HG03135 (cell line): ENCODE measurements at regions not wholly inside any gene's neighbourhood (a gene's known extent, or its start where the extent isn't known, plus 50 kb on each side); places are given as distances from the start of the nearest gene placed in this dataset.
"Not testable (repeated sequence)": the region's sequence is repeated elsewhere in the genome, so short reads cannot be mapped to it uniquely, and the experiment has no call there.

Source experiments
- ATAC-seq: cut with Tn5 transposase; IDR thresholded peaks from one replicate; pipeline ENCODE4 v1.9.1; 2021; ENCODE audit warnings: mild to moderate bottlenecking, moderate library complexity; ENCODE audit not compliant: unreplicated experiment

DNA sequence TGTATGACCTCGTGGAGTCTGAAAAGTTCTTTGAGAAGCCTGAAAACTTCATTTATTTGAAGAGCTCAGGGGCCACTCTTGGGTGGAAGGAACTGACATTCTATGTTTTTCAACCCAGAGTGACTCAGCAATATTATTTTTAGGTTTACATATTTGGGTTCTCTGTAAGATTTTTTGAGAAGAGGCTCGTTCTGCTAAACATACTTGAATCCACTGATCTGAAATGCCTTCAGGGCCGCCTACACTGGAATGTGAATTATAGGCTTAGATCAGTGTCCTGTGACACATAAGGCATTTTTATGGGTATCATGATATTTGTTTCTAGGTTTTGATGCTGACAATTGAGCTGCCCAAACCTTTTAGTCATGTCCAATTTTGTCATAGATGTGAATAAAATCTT, 86.2 kb downstream of the PSAT1 start:
- ATAC-seq, result no peak

DNA sequence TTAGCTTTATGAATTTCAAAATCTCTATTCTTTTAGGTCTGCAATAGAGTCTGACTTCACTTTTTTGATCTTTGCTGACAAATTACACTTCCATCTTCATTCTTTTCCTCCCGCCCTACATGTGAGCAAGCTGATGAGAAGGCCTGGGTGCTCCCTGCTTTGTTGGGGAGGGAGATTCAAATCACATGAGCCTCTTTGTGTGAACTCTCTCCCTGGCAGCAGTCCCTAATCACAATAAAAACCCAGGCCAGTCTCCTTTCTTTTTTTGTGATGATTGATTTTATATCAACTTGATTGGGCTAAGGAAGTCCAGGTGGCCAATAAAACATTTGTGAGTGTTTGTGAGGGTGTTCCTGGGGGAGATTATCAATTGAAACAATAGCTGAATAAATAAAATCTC, 89.4 kb downstream of the PSAT1 start:
- no peak for ATAC-seq

DNA sequence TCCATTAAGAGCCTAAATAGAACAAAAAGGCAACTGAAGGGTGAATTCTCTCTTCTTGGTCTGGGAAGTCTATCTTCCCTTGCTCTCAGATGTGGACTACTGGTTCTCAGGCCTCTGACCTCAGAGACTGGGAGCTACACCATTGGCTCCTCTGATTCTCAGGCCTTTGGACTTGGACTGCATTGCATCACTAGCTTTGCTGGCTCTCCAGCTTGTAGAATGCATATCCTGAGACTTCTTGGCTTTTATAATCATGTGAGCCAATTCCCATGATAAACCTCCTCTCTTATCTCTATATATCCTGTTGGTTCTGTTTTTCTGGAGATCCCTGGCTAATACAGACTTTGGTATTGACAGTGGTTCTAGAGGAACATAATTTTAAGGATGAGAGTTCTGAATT, 89.8 kb downstream of the PSAT1 start:
- no peak for ATAC-seq

DNA sequence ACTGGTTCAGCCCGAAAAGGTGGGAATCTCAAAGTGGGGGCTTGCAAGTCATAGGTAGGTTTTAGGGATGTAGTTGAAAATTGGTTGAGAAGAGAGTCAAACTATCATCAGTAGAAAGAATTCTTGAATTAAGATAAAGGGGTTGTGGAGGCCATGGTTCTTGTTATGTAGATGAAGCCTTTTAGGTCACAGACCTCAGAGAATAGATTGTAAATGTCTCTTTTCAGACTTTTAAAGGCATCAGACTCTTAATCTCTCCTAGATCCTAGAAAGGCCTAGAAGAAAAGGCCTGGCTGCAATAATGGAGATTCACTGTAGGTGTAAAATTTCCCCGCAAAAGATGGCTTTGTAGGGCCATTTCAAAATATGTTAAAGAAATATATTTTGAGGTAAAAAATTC, 96.4 kb downstream of the PSAT1 start:
- ATAC-seq, result no peak

DNA sequence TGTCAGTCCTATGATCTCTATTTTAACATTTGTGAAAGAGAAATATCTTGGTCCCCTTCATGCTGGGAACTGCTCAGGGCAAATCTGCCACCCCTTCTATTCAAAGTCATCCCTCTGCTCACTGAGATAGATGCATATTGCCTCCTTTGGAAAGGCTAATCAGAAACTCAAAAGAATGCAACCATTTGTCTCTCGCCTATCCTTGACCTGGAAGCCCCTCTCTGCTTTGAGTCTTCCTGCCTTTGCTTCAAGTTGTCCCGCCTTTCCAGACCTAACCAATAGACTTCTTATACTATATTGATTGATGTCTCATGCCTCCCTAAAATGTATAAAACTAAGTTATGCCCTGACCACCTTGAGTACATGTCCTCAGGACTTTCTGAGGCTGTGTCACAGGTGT, 97.0 kb downstream of the PSAT1 start:
- no peak for ATAC-seq

DNA sequence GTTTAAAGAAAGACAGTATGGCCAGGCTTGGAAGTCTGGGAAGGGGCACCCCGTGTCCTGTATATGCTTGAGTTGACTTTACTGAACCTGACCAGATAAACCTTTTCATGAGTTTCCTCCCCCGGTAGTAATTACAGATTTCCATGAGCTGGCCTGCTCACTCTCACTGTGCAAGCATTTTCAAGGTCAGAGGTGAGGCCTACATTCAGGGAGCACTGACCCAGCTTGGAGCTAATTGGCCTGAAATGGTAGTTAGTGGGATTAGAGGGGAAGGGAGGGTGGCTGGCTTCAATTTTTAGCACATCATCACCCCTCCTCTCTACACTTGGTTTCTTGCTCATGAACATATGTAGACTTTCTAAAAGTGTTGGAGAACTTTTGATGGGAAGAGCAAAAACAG, 99.2 kb downstream of the PSAT1 start:
- ATAC-seq, result no peak

DNA sequence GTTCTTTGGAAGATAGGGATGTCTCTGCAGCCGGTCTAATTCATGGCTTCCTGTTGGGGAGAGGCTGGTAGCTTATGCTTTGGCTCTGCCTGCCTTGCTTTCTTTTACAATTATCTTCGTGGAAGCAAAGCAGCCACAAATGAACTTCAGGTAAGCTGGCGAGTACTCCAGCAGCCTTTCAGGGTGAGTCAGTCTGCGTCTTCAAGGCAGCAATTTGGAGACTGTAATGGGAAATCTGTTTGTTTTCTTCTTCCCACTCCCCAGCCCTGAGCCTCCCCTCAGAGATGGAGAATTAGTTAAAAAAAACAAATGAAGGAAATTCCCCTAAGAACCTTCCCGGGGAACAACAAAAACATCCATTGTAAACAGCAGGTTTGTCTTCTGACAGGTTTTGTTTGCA, 100.1 kb downstream of the PSAT1 start:
- ATAC-seq, result no peak

DNA sequence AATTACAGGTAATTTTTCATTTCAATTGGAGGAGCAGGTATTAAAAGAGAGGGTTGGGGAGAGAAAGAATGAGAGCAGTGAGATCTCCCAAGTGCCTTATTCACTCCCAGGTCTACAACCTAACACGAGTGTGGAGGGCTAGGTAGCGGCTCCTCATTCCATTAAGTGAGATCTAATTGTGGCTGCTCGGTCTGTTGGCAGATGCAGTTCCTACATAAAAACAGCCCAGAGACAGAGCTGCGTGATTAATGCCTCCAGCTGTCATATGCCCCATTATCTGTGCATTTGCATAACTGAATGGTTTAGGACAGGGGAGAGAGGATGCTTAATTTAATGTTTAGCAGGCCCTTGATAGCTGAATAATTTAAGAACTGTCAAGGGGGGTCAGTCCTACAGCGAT, 100.5 kb downstream of the PSAT1 start:
- ATAC-seq, result no peak

DNA sequence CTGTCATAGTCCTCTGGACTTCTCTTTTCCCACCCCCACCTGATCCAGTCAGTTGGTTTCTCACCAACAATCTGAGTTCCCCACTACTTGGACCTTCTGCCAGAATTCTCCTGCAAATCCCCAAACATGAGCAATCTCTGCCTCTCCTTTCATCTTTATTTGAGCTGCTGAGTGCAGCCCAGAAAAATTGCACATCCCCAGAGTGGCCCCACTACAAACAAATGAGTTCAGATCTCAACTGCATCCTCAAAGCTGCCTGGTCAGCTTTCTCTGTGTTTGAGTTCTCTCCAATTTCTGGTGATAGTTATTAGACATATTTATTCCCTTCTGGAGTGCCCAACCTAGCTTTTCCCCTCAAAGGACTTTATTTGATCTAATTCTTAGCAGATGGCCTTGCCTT, 102.2 kb downstream of the PSAT1 start:
- ATAC-seq, result no peak

DNA sequence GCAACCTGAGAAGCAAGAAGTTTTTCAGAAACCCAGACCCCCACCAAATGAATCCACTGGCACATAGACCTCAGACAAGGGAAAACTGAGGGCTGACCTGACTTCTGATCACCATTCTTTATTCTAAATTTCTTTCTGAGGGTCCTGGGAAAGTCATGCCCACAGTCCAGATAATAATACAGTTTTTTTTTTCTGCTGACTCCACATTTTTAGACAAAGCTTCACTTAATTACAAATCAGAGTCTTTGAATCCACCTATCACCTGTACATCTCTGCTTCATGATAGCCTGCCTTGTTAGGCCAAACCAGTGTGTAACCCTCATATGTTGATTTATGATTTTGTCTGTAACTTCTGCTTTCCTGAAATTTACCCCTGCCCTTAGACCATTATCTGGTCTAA, 103.6 kb downstream of the PSAT1 start:
- no peak for ATAC-seq

DNA sequence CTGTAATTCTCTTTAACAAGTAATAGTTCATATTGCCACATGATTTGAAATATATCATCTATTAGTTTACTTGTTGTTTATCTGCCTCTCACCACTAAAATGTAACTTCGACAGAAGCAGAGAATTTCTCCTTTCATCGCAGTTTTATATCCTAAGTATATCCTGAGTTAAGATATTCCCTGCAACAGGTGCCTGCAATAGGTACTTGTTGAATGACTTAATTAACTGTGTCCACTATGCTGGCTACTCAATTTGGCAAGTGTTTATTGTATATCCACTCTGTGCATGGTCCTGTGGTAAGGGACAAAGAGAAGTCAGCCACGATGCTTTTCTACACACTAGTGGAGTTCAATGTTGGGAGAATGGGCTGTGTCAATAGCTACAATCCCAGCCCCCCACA, 108.5 kb downstream of the PSAT1 start:
- ATAC-seq, result no peak

DNA sequence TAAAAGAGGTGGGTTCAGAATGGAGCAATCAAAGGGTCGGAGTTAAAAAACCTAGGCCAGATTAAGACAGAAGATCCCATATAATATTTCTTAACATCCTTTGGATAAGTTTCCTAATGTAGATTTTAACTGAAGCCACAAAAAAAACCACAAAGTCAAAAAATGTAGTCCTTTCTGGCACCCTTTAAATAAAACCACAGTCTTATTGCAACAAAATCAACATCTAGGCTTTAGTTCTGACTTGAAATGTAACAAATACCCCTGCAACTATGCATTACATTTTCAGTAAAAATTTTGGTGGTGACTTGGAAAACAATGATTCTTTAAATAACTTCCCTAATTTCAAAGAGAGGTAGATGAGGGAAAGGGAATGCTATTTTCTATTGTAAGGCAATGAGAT, 109.2 kb downstream of the PSAT1 start:
- ATAC-seq, result no peak

DNA sequence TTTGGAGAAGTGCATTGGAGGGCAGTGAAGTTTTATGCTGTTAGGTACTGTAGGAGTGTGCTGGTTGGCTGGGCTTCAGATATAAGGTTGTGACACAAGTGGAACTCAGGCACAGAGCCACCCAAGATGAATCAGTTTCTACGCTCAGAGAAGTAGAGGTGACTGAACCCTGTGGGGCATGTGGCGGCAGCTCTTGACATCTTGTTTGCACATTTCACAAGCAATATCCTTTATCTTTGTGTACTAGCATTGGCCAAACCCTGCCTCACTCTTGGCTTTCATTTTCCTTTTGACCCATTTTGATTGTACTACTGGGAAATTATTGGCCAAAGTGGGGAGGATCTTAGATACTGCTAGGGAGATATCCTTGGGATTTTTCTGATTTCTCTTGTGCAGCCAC, 110.0 kb downstream of the PSAT1 start:
- no peak for ATAC-seq

DNA sequence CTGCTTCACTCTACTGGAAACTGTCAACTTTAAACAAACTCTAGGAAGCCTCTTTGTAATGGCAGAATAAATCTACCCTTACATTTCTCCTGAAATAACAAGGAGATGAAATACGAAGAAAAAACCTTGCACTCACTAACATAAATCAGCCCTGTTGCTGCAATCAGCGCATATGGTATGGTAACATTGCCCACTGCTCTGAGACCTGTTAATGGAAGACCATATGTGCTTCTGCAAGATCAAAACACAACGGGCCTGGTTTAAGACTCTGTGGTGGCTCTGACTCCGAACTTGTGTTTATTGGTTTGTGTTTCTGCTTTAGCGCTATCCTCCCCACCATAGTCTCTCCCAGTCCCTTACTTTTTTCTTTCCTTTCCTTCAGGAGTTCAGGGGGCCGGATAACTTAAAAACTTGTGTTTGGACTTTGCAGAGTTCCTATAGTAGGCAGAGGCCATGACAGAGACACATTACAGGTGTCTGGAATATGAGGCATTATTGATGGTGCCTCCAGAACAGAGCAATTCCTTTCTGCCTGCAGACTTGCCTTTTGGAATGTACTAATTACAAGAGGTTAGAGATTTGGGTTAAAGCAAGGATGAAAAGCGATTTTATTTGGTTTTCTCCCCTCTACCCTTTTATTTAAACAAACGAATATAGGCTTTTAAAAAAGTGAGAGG, 110.8 kb downstream of the PSAT1 start:
- ATAC-seq, result no peak

DNA sequence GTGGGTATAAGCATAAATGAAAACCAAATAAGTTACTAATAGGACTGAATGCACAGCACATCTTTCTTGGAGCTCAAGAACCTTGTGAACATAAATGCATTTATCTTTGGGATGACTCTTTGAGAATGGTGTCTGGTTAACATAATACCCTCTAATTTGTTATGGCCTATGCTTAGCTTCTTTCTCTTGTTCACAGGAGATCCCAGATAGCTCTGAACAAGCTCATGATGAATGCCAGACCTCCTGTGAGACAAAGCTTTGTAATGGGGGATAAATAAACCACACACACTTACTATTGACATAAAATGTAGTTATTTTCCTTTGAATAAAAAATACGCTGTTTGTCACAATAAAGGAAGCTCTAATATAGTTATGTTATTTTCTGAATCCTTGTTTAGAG, 111.5 kb downstream of the PSAT1 start:
- ATAC-seq, result no peak

DNA sequence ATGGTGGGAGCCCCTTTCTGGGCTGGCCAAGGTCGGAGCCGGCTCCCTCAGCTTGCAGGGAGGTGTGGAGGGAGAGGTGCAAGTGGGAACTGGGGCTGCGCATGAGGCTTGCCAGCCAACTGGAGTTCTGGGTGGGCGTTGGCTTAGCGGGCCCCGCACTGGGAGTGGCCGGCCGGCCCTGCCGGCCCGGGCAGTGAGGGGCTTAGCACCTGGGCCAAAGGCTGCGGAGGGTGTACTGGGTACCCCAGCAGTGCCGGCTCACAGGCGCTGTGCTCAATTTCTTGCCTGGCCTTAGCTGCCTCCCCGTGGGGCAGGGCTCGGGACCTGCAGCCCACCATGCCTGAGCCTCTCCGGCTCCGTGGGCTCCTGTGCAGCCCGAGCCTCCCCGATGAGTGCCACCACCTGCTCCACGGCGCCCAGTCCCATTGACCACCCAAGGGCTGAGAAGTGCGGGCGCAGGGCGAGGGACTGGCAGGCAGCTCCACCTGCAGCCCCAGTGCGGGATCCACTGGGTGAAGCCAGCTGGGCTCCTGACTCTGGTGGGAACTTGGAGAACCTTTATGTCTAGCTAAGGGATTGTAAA, 113.1 kb downstream of the PSAT1 start:
- not testable (repeated sequence) for ATAC-seq

DNA sequence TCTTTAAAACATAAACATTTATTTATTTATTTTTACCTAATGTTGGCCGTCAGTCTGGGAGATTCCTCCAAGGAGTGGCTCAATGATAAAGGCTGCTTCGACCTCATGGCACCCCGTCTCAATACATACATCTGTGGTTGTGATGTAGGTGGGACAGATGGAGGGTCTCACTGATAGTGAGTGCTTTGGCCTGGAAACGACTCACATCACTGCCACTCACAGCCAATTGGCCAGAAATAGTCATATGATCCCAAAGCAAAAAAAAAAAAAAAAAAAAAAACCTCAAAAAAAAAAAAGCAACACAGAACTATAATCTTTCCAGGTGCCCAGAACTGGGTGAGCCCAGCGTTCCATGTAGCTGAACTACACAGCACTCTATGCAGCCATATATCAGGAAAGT, 125.4 kb downstream of the PSAT1 start:
- ATAC-seq, result no peak

DNA sequence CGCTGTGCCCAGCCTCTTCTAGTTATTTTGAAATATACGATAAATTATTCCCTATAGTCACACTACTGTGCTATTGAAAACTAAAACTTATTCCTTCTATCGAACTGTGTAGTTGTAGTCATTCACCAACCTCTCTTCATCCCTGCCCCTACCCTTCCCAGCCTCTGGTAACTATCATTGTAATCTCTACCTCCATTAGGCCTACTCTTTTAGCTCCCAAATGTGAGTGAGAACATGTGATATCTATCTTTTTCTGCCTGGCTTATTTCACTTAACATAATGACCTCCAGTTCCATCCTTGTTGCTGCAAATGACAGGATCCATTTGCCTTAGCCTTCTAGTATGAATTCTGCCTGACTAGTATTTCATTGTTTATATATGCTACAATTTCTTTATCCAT, 127.4 kb downstream of the PSAT1 start:
- ATAC-seq, result no peak

DNA sequence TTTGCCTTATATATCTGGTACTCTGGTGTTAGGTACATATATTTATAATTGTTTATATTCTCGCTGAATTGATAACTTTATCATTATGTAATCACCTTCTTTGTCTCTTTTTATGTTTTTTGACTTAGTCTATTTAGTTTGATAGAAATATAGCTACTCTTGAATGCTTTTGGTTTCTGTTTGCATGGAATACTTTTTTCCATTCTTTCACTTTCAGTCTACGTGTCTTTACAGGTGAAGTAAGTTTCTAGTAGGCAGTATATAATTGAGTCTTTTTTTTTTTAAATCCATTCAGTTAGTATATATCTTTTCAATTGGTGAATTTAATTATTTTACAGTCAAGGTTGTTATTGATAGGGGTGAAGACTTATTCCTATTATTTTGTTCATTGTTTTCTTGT, 131.7 kb downstream of the PSAT1 start:
- ATAC-seq, result no peak

DNA sequence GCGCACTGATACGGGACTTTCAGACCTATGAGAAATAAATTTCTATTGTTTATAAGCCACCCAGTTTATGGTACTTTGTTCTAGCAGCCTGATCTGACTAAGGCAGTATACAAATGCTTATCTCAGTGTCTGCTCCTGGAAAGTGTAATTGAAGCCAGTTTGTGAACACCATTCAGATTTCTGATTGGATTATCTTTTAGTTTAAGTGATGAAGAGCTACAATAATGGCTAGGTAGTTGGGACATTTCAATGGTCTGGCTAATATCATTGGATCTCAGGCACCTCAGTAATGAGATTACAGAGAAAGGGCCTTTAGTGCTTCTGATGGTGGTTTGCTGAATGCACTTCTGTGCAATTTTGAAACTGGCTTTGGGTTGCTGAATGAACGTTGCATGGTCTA, 133.5 kb downstream of the PSAT1 start:
- ATAC-seq, result no peak

DNA sequence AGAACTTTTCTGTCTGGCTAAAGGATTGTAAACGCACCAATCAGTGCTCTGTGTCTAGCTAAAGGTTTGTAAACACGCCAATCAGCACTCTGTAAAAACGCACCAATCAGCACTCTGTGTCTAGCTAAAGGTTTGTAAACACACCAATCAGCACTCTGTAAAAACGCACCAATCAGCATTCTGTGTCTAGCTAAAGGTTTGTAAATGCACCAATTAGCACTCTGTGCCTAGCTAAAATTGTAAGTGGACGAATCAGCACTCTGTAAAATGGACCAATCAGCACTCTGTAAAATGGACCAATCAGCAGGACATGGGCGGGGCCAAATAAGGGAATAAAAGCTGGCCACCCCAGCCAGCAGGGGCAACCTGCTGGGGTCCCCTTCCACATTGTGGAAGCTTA, 134.1 kb downstream of the PSAT1 start:
- ATAC-seq, result not testable (repeated sequence)

DNA sequence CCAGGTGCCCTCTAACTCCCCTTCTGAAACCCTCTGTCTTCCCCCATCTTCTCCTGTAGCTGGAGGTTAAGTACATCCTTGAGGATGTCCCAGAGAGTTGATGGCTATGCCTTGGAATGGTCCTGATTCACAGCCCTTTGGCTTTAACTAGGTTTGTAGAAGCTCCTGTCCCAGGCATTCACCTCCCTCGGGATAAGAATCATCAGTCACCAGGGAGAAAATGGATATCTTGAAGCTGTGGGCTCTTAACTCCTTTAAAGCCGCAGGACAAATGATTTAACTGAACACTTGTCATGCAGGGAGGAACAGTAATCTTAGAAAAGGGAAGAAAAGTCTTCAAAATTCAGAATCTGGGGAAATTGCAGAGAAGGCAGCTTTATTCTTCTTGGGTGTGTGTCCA, 139.9 kb downstream of the PSAT1 start:
- no peak for ATAC-seq

DNA sequence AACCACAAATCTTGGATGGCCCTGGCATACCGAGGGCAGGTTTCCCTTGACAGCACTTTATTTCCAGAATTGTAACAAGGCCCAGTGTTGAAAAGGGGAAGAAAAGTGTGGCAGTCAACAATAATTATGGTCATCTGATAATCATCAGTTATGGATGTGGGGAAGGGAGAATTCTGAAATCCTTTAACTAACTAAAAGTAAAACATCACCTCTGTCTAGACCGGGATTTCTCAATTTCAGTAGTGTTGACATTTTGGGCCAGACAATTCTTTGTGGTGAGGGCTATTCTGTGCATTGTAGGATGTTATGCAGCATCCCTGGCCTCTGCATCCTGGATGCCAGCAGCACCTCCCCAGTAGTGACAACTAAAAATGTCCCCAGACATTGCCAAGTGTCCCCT, 140.4 kb downstream of the PSAT1 start:
- ATAC-seq, result no peak
